ACC112 (cell line): ENCODE measurements at regions not wholly inside any gene's neighbourhood (a gene's known extent, or its start where the extent isn't known, plus 50 kb on each side); places are given as distances from the start of the nearest gene placed in this dataset.

Experiments used
- H2AFZ ChIP-seq: fragments of 200-600 bp; sonication (generic); one replicate; pipeline ENCODE4 v1.6.0; 2017; ENCODE audit warnings: antibody characterized with exemption, low read length; ENCODE audit not compliant: unreplicated experiment
- H3K27ac ChIP-seq: fragments of 200-600 bp; sonication (generic); 2 replicates; pipeline ENCODE4 v1.5.1; 2014; ENCODE audit warnings: low read depth, mild to moderate bottlenecking, antibody characterized with exemption, low read length, moderate library complexity
- H3K27me3 ChIP-seq: fragments of 200-600 bp; sonication (generic); 2 replicates; pipeline ENCODE4 v1.6.1; 2014; ENCODE audit warnings: mild to moderate bottlenecking, antibody characterized with exemption, low read length, moderate library complexity, mixed read lengths; ENCODE audit not compliant: insufficient read depth
- H3K36me3 ChIP-seq: fragments of 200-600 bp; sonication (generic); 2 replicates; pipeline ENCODE4 v1.6.1; 2016; ENCODE audit warnings: mild to moderate bottlenecking, antibody characterized with exemption, low read length, moderate library complexity, mixed read lengths; ENCODE audit not compliant: insufficient read depth
- H3K4me1 ChIP-seq: fragments of 200-600 bp; sonication (generic); one replicate; pipeline ENCODE4 v1.6.1; 2016; ENCODE audit warnings: low read length, mixed read lengths; ENCODE audit not compliant: insufficient read depth, unreplicated experiment, control insufficient read depth
- H3K4me3 ChIP-seq: fragments of 200-600 bp; sonication (generic); 2 replicates; pipeline ENCODE4 v1.5.1; 2014; ENCODE audit warnings: mild to moderate bottlenecking, low read depth, low read length
- H3K79me2 ChIP-seq: fragments of 200-600 bp; sonication (generic); one replicate; pipeline ENCODE4 v1.6.0; 2016; ENCODE audit warnings: low read length; ENCODE audit not compliant: control insufficient read depth, unreplicated experiment, insufficient read depth

- Histone ChIP-seq H3K4me3 (no peak overlapping the region), H3K79me2 (no peaks in the 10 kb centered on the region), H2AFZ (no peak overlapping the region), H3K27me3 (no peaks in the 10 kb centered on the region), H3K27ac (no peak overlapping the region), H3K36me3 (no peaks in the 10 kb centered on the region), H3K4me1 (peaks cover 20% of the 10 kb centered on the region)
Measured at GRCh38 chr11:80841675-80842074, 1400.8 kb upstream of the TENM4 start.

DNA sequence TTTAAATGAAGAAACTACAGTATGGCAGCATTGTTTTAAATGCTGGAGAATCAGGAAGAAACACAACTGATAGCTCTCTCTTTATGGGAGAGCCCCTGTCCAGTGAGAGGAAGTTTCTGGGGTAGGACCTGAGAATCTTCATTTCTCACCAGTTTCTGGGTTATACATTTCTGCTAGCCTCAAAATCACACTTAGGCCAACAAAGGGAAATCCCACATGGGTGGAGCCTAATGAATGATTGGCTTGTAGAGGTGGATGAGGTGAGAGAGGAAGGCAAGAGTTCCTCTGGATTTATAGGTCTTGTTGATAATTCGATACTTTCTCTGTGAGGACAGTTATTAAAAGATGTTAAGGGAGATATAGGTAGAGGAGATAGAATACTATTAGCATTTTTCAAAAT lies 1397.3 kb upstream of the TENM4 start:
- no peak overlapping the region for H2AFZ ChIP-seq
- no peaks in the 10 kb centered on the region for H3K79me2 ChIP-seq

GRCh38 chr11:80837051-80837450 lies 1396.2 kb upstream of the TENM4 start:
- Histone ChIP-seq H3K4me1 (peaks cover 5% of the 10 kb centered on the region), H3K27ac (no peak overlapping the region), H2AFZ (no peak overlapping the region), H3K79me2 (no peaks in the 10 kb centered on the region), H3K4me3 (no peak overlapping the region), H3K27me3 (no peaks in the 10 kb centered on the region), H3K36me3 (no peaks in the 10 kb centered on the region)

More for the DNA sequence above, 1397.3 kb upstream of the TENM4 start:
- H3K4me3 ChIP-seq: no peak overlapping the region
- H3K36me3 ChIP-seq: no peaks in the 10 kb centered on the region
- peaks cover 16% of the 10 kb centered on the region for H3K4me1 ChIP-seq
- H3K27ac ChIP-seq: no peak overlapping the region
- no peaks in the 10 kb centered on the region for H3K27me3 ChIP-seq

DNA sequence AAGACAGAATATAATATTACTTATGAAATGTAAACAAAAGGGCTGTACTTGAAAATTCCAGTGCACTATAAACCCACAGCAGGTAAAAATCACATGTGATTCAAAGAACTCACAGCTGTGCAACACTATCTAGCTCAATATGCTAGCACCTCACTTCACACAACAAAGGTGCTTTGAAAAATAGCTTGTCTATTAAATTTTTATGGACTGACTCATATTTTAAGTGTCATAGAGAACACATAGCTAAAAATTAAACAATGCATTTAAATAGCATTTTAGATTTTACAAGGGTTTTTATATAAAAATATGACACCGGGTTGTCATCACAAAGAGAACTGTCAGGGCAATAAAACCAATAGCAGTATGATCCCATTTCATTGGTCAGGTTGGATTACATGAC lies 1390.5 kb upstream of the TENM4 start:
- Histone ChIP-seq H3K4me3 (no peak overlapping the region), H3K79me2 (no peaks in the 10 kb centered on the region), H3K27me3 (peaks cover 8% of the 10 kb centered on the region; the same call in 1 of the 2 replicates), H3K36me3 (no peaks in the 10 kb centered on the region), H3K4me1 (no peaks in the 10 kb centered on the region), H3K27ac (no peak overlapping the region), H2AFZ (no peak overlapping the region)

- H3K36me3 ChIP-seq: no peaks in the 10 kb centered on the region
- H2AFZ ChIP-seq: no peak overlapping the region
- H3K79me2 ChIP-seq: no peaks in the 10 kb centered on the region
- H3K4me1 ChIP-seq: no peaks in the 10 kb centered on the region
- H3K4me3 ChIP-seq: no peak overlapping the region
- no peak overlapping the region for H3K27ac ChIP-seq
- peaks cover 8% of the 10 kb centered on the region; the same call in 1 of the 2 replicates for H3K27me3 ChIP-seq
Measured at GRCh38 chr11:80827781-80828180, 1387.0 kb upstream of the TENM4 start.

DNA sequence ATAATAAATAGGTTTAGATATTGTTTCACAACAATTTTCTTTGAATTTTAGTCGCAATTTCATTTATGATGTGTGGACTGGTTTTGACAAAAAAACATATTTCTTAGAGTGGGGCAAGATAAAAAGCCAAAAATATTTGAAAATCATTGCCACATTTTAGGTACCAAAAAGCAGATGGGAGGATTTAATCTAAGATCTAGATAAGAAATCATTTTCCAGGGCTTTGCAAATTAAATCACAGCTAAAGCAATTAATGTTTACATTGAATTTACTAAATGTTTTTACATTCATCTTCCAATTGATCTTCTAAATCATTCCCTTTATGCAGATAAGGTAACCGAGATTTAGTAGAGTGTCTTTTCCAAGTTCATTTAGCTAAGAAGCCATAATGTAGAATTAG lies 1386.0 kb upstream of the TENM4 start:
- no peaks in the 10 kb centered on the region for H3K79me2 ChIP-seq
- peaks cover 8% of the 10 kb centered on the region; the same call in 1 of the 2 replicates for H3K27me3 ChIP-seq
- no peaks in the 10 kb centered on the region for H3K36me3 ChIP-seq
- no peak overlapping the region for H2AFZ ChIP-seq
- H3K27ac ChIP-seq: no peak overlapping the region
- no peaks in the 10 kb centered on the region for H3K4me1 ChIP-seq
- no peak overlapping the region for H3K4me3 ChIP-seq

DNA sequence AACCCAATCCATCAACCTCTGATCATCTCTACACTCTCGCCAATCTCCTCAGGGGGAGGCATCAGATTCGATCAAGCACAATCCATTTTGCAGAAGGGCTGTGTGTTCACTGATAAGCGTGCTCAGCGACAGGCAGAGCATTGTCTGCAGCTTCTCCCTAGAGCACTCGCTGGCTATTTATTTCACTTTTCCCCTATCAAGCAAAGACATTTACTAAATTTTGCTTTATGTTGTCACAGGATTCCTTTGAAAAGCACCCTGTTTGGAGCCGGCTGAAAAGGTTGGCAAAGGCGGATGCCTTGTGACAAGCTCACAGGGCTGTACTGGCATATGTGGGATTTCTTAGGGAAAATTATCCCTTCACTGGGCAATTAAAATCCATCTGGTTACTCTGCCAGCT lies 1381.5 kb upstream of the TENM4 start:
- no peaks in the 10 kb centered on the region for H3K27me3 ChIP-seq
- H2AFZ ChIP-seq: no peak overlapping the region

GRCh38 chr11:80819271-80819670 lies 1378.4 kb upstream of the TENM4 start:
- Histone ChIP-seq H2AFZ (no peak overlapping the region), H3K4me1 (peaks cover 5% of the 10 kb centered on the region), H3K36me3 (no peaks in the 10 kb centered on the region), H3K4me3 (no peak overlapping the region), H3K27me3 (no peaks in the 10 kb centered on the region), H3K79me2 (no peaks in the 10 kb centered on the region), H3K27ac (no peak overlapping the region)

More for the DNA sequence above, 1381.5 kb upstream of the TENM4 start:
- Histone ChIP-seq H3K27ac (no peak overlapping the region), H3K36me3 (no peaks in the 10 kb centered on the region), H3K79me2 (no peaks in the 10 kb centered on the region), H3K4me3 (no peak overlapping the region), H3K4me1 (no peaks in the 10 kb centered on the region)

DNA sequence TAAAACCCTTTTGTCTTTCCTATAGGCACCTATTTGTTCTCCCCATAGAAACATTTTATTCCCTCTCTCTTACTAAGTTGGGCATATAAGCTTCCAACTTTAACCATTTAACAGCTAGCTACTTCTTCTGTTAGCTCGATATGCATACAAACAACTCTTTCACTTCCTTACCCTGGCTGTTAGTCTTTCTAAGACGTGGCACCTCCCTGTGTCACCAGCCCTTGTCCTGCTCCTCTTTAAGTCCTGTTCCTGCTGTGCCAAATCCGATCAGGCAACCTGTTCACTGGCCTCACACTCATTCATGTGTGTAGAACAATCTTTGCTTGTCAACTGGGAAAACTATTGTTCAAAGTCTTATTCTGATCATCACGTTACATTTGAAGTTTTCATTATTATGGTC lies 1376.1 kb upstream of the TENM4 start:
- no peak overlapping the region for H2AFZ ChIP-seq

GRCh38 chr11:80816454-80816847 lies 1375.6 kb upstream of the TENM4 start:
- Histone ChIP-seq H2AFZ (peak overlapping the region; percentile 73), H3K36me3 (no peaks in the 10 kb centered on the region)

More for the DNA sequence above, 1376.1 kb upstream of the TENM4 start:
- no peak overlapping the region for H3K4me3 ChIP-seq
- H3K36me3 ChIP-seq: no peaks in the 10 kb centered on the region
- H3K27me3 ChIP-seq: no peaks in the 10 kb centered on the region
- peaks cover 5% of the 10 kb centered on the region for H3K4me1 ChIP-seq
- no peak overlapping the region for H3K27ac ChIP-seq
- no peaks in the 10 kb centered on the region for H3K79me2 ChIP-seq

DNA sequence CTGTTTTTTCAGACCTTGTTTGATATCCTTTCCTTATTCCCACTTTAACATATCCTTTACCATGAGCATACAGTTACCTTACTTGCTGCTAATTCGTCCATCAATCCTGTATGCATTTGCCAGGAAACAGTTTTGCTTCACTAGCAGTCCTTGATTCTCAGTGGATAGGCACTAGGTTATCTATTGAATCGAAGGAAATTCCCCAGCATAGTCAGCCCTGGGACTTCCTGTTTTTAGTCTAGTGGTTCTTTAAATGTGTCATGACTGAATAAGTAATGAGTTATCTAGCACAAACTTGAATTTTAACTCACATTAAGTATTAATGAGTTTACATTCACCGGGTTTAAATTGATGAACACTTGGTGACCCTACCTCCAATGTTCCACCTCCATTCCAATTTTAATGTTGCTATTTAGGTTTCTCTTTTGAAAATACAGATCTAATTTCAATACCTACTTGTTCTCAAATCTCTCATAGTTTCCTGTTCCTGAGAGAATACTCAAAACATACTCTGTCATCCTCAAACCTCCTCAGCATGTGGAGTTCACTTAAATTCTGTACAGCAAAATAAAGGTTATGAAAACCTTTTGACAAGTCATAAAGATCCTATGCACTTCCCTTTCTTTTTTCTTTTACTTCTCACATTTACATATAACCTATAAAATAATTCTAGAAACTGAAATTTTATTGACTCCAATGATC lies 1375.1 kb upstream of the TENM4 start:
- H3K36me3 ChIP-seq: no peaks in the 10 kb centered on the region
- H3K27me3 ChIP-seq: no peaks in the 10 kb centered on the region
- no peak overlapping the region for H3K4me3 ChIP-seq
- H3K27ac ChIP-seq: no peak overlapping the region
- peak overlapping the region; percentile 73 for H2AFZ ChIP-seq
- peaks cover 5% of the 10 kb centered on the region for H3K4me1 ChIP-seq
- H3K79me2 ChIP-seq: no peaks in the 10 kb centered on the region

More at GRCh38 chr11:80816454-80816847, 1375.6 kb upstream of the TENM4 start:
- no peaks in the 10 kb centered on the region for H3K27me3 ChIP-seq
- no peak overlapping the region for H3K4me3 ChIP-seq
- no peaks in the 10 kb centered on the region for H3K79me2 ChIP-seq
- no peak overlapping the region for H3K27ac ChIP-seq
- peaks cover 5% of the 10 kb centered on the region for H3K4me1 ChIP-seq
